Endothelial cell of umbilical vein (primary cell): ENCODE measurements at regions not wholly inside any gene's neighbourhood (a gene's known extent, or its start where the extent isn't known, plus 50 kb on each side); places are given as distances from the start of the nearest gene placed in this dataset.

Experiments used
- CTCF ChIP-seq, 2 donors: IDR thresholded peaks; 1 replicate in 1 of 2; 2 replicates in 1 of 2; pipeline ENCODE4 v1.5.1; 2011; ENCODE audit warnings: low read length in 2 of 2, mild to moderate bottlenecking in 2 of 2, moderate library complexity in 2 of 2, control low read depth in 1 of 2, inconsistent platforms in 1 of 2, low read depth in 1 of 2; ENCODE audit not compliant: insufficient read depth in 1 of 2; ENCODE audit errors: extremely low read depth in 1 of 2
- FOS ChIP-seq: IDR thresholded peaks from 2 replicates; pipeline ENCODE4 v1.6.1; 2011; ENCODE audit warnings: mild to moderate bottlenecking, low read length, moderate library complexity, borderline replicate concordance; ENCODE audit not compliant: insufficient read depth

DNA sequence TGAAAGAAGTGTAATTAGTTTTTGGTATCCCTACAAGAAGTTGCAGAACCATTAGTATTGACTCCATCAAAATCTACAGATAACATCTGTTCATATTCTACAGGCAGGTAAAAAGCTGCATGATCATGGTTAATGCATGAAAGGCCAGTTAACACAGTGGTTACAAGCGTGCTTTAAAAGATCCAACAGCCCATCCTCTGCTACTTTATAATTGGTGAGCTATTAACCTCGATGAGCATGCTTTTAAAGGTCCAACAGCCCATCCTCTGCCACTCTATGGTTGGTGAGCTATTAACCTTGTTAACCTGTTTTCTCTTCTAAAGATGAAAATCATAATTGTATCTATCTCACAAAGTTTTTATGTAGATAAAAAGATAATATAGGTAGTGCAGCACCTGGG lies 289.3 kb downstream of the DUSP6 start:
- TF ChIP-seq CTCF (IDR thresholded peaks at IDR 0.05; ENCODE audit: extremely low read depth in 1 of 2, insufficient read depth in 1 of 2, low read depth in 1 of 2, low read length in 2 of 2) (no peak), FOS (no peak)
